ENCODE measurements at regions not wholly inside any gene's neighbourhood (a gene's known extent, or its start where the extent isn't known, plus 50 kb on each side); places are given as distances from the start of the nearest gene placed in this dataset.

GRCh38 chr1:118442214-118442613, 257.2 kb upstream of the SPAG17 start:
- TF ChIP-seq, protein P1, sequence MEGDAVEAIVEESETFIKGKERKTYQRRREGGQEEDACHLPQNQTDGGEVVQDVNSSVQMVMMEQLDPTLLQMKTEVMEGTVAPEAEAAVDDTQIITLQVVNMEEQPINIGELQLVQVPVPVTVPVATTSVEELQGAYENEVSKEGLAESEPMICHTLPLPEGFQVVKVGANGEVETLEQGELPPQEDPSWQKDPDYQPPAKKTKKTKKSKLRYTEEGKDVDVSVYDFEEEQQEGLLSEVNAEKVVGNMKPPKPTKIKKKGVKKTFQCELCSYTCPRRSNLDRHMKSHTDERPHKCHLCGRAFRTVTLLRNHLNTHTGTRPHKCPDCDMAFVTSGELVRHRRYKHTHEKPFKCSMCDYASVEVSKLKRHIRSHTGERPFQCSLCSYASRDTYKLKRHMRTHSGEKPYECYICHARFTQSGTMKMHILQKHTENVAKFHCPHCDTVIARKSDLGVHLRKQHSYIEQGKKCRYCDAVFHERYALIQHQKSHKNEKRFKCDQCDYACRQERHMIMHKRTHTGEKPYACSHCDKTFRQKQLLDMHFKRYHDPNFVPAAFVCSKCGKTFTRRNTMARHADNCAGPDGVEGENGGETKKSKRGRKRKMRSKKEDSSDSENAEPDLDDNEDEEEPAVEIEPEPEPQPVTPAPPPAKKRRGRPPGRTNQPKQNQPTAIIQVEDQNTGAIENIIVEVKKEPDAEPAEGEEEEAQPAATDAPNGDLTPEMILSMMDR (conservative IDR thresholded peaks at IDR 0.05), result no peak
- no peak for TF ChIP-seq EZH2 (IDR thresholded peaks at IDR 0.05; ENCODE audit: low read depth)
